Activated CD8-positive, alpha-beta memory T cell treated with anti-CD3 and anti-CD28 coated beads, Interleukin-2, amount 10 ng/mL, durations not matched to agents 7 days and 5 days (primary cell): ENCODE measurements at regions not wholly inside any gene's neighbourhood (a gene's known extent, or its start where the extent isn't known, plus 50 kb on each side); places are given as distances from the start of the nearest gene placed in this dataset.
"Not testable (repeated sequence)": the region's sequence is repeated elsewhere in the genome, so short reads cannot be mapped to it uniquely, and the experiment has no call there.

Experiments
- ATAC-seq: fragments of 150-1000 bp; cut with Tn5 transposase; one replicate; pipeline ENCODE4 v1.10.0; 2021; ENCODE audit warnings: moderate library complexity
- CTCF ChIA-PET: fragments of 350-600 bp; sonication (Branson Sonifier 250); formaldehyde crosslinking; loops from one replicate; lab custom pipeline; 2021; ENCODE audit warnings: antibody characterized with exemption; lab: Charles Lee
- DNase-seq: peaks from one replicate; pipeline ENCODE4 v3.0.0-alpha.2; 2020
- H3K27ac Mint-ChIP-seq: one replicate; pipeline ENCODE4 v1.8.0; 2021; ENCODE audit warnings: mild to moderate bottlenecking, mixed read lengths
- H3K27me3 Mint-ChIP-seq: one replicate; pipeline ENCODE4 v1.8.0; 2021; ENCODE audit warnings: mixed read lengths
- H3K36me3 Mint-ChIP-seq: one replicate; pipeline ENCODE4 v1.8.0; 2021; ENCODE audit warnings: mild to moderate bottlenecking, mixed read lengths
- H3K4me1 Mint-ChIP-seq: one replicate; pipeline ENCODE4 v1.8.0; 2021; ENCODE audit warnings: mixed read lengths
- H3K4me3 Mint-ChIP-seq: one replicate; pipeline ENCODE4 v1.8.0; 2021; ENCODE audit warnings: mild to moderate bottlenecking, moderate library complexity, mixed read lengths
- H3K9me3 Mint-ChIP-seq: one replicate; pipeline ENCODE4 v1.8.0; 2022; ENCODE audit warnings: low read depth, mixed read lengths

DNA sequence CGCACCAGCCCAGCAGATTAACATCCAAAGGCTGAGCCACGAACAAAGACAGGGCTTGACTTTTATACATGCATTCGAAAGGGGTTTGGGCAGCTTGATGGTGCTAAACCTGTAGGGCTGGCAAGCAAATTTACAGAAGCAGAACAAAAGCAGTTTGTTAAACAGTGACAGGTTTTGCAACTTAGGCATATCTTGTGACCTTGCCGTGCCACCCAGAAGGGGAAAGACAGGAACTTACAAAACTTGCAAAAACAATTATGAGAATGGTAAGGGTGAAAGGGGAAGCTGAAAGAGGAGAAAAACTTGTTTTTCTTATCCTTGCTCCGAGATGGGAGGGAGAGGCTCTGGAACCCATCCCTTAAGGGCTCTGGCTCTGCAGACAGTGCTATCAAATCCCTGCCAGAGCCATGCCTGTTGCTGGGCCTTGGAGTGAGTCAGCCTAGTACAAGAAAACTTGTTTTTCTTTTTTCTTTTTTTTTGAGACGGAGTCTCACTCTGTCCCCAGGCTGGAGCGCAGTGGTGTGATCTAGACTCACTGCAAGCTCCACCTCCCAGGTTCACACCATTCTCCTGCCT is 1325.2 kb upstream of the PRR20A start:
- Mint-ChIP-seq H3K27me3 (no peaks in the 10 kb centered on the region), H3K9me3 (peaks cover 7% of the 10 kb centered on the region), H3K36me3 (no peaks in the 10 kb centered on the region), H3K4me3 (no peak overlapping the region), H3K4me1 (no peaks in the 10 kb centered on the region), H3K27ac (no peak overlapping the region)
- ATAC-seq (no peak), DNase-seq (no peak)
- CTCF ChIA-PET, result no interaction called here

- no peak overlapping the region for H3K27ac Mint-ChIP-seq
- peaks cover 8% of the 10 kb centered on the region for H3K9me3 Mint-ChIP-seq
- H3K36me3 Mint-ChIP-seq, result no peaks in the 10 kb centered on the region
- ATAC-seq (no peak), DNase-seq (no peak)
- no peaks in the 10 kb centered on the region for H3K27me3 Mint-ChIP-seq
- H3K4me3 Mint-ChIP-seq, result no peak overlapping the region
- no peaks in the 10 kb centered on the region for H3K4me1 Mint-ChIP-seq
- CTCF ChIA-PET, result no interaction called here
Measured at GRCh38 chr13:55816976-55817601, 1323.6 kb upstream of the PRR20A start.

- DNase-seq (no peak), ATAC-seq (no peak)
- peaks cover 6% of the 10 kb centered on the region for H3K9me3 Mint-ChIP-seq
- CTCF ChIA-PET, result no interaction called here
- no peaks in the 10 kb centered on the region for H3K4me1 Mint-ChIP-seq
- H3K36me3 Mint-ChIP-seq, result no peaks in the 10 kb centered on the region
- no peak overlapping the region for H3K27ac Mint-ChIP-seq
- H3K27me3 Mint-ChIP-seq, result no peaks in the 10 kb centered on the region
- H3K4me3 Mint-ChIP-seq, result no peak overlapping the region
Measured at GRCh38 chr13:55820817-55821216, 1319.9 kb upstream of the PRR20A start.

DNA sequence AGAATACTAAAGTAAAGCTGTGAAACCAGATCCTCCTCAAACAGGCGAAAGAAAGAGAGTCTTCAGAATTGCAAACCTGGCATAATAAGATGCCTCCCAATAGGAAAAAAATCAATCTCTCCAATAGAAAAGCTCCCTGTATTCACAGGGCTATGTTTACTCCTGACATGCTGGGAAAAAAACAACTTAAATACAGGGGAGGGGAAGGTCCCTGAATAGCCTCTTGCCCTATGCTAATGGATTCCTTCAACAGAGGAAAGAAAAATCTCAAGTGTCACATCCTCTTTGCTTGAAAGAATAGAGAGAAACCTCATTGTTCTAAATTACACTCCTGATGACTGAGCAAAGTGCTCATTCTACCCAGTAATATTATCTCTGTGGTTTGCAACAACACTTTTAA is 1271.1 kb upstream of the PRR20A start:
- Mint-ChIP-seq H3K9me3 (peaks cover 9% of the 10 kb centered on the region), H3K36me3 (no peaks in the 10 kb centered on the region), H3K4me1 (no peaks in the 10 kb centered on the region), H3K4me3 (no peak overlapping the region), H3K27me3 (no peaks in the 10 kb centered on the region), H3K27ac (no peak overlapping the region)
- CTCF ChIA-PET, result no interaction called here
- DNase-seq (no peak), ATAC-seq (no peak)

GRCh38 chr13:55887561-55887960 is 1253.2 kb upstream of the PRR20A start:
- no peaks in the 10 kb centered on the region for H3K4me1 Mint-ChIP-seq
- ATAC-seq (no peak), DNase-seq (no peak)
- CTCF ChIA-PET, result no interaction called here
- no peak overlapping the region for H3K27ac Mint-ChIP-seq
- peaks cover 6% of the 10 kb centered on the region for H3K9me3 Mint-ChIP-seq
- no peaks in the 10 kb centered on the region for H3K27me3 Mint-ChIP-seq
- no peaks in the 10 kb centered on the region for H3K36me3 Mint-ChIP-seq
- no peak overlapping the region for H3K4me3 Mint-ChIP-seq

- Mint-ChIP-seq H3K27me3 (no peaks in the 10 kb centered on the region), H3K4me3 (no peak overlapping the region), H3K27ac (no peak overlapping the region), H3K4me1 (no peaks in the 10 kb centered on the region), H3K9me3 (peaks cover 8% of the 10 kb centered on the region), H3K36me3 (no peaks in the 10 kb centered on the region)
- CTCF ChIA-PET, result no interaction called here
- DNase-seq (no peak), ATAC-seq (no peak)
Measured at GRCh38 chr13:55893540-55893939, 1247.2 kb upstream of the PRR20A start.

DNA sequence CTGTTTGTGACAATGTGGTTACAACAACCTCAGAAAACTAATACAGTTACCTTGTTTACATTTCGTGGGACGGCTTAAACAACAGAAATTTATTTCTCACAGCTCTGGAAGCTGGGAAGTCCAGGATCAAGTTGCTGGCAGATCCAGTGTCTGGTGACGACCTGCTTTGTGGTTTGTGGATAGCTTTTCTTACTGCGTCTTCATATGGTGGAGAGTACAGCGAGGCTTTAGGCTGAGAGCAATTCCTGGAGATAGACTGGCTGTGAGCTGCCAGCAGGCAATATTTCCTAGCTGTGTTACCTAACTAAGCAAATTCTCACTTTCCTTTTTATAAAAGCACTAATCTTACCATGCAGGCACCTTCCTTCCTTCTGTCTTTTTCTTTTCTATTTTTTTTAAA is 1203.5 kb upstream of the PRR20A start:
- Mint-ChIP-seq H3K4me1 (no peaks in the 10 kb centered on the region), H3K36me3 (no peaks in the 10 kb centered on the region), H3K27ac (no peak overlapping the region), H3K27me3 (no peaks in the 10 kb centered on the region), H3K9me3 (peaks cover 8% of the 10 kb centered on the region), H3K4me3 (no peak overlapping the region)
- CTCF ChIA-PET, result no interaction called here
- no peak for DNase-seq
- no peak for ATAC-seq

DNA sequence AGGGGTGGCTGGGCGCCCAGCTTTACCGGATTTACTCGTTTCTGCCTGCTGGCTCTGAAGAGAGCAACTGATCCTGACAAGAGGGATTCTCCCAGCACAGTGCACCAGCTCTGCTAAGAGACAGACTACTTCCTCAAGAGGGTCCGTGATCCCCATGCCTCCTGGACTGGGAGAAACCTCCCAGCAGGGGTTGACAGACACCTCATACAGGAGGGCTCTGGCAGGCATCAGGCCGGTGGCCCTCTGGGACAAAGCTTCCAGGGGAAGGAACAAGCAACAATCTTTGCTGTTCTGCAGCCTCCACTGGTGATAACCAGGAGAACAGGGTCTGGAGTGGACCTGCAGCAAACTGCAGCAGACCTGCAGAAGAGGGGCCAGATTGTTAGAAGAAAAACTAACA is 1192.5 kb upstream of the PRR20A start:
- ATAC-seq, result no peak
- CTCF ChIA-PET, result no interaction called here
- no peak overlapping the region for H3K27ac Mint-ChIP-seq

DNA sequence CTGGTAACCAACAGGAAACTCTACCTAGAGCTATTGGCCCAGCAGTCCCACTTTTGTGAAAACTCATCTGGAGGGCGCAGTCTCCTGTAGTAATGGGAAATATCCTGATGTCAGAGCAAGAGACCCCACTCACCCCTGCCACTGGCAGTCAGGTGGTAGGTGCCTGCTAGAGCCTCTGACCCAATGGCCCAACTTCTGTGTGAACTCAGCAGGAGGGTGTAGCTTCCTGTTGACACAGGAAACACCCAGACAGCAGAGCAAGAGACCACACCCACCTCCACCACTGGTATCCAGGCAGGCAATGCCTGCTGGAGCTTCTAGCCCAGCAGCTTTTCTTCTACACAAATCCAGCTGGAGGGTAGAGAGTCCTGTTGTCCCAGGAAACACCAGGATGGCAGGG is 1176.8 kb upstream of the PRR20A start:
- H3K4me3 Mint-ChIP-seq, result no peak overlapping the region
- CTCF ChIA-PET, result no interaction called here

More for the DNA sequence above, 1192.5 kb upstream of the PRR20A start:
- Mint-ChIP-seq H3K36me3 (no peaks in the 10 kb centered on the region), H3K4me1 (no peaks in the 10 kb centered on the region), H3K9me3 (peaks cover 10% of the 10 kb centered on the region), H3K4me3 (no peak overlapping the region), H3K27me3 (no peaks in the 10 kb centered on the region)
- no peak for DNase-seq

DNA sequence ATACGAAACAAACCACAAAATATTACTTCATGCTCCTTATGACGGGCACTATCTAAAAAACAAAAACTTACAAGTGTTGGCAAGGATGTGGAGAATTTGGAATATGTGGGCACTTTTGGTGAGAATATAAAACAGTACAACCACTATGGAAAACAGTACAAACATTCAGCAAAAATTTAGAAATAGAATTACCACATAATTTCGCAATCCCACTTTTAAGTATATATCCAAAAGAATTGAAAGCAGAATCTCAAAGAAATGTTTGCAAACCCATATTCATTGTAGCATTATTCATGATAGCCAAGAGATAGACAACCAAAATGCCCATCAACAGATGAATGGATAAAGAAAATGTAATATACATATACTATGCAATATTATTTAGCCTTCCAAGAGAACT is 1173.7 kb upstream of the PRR20A start:
- Mint-ChIP-seq H3K27me3 (no peaks in the 10 kb centered on the region), H3K4me3 (no peak overlapping the region), H3K4me1 (no peaks in the 10 kb centered on the region), H3K9me3 (peaks cover 14% of the 10 kb centered on the region), H3K27ac (no peak overlapping the region), H3K36me3 (no peaks in the 10 kb centered on the region)
- DNase-seq (no peak), ATAC-seq (no peak)
- CTCF ChIA-PET, result no interaction called here

More for the DNA sequence above, 1176.8 kb upstream of the PRR20A start:
- no peaks in the 10 kb centered on the region for H3K36me3 Mint-ChIP-seq
- no peak for DNase-seq
- no peak for ATAC-seq
- H3K27ac Mint-ChIP-seq, result no peak overlapping the region
- H3K27me3 Mint-ChIP-seq, result no peaks in the 10 kb centered on the region
- H3K4me1 Mint-ChIP-seq, result no peaks in the 10 kb centered on the region
- H3K9me3 Mint-ChIP-seq, result peaks cover 18% of the 10 kb centered on the region

DNA sequence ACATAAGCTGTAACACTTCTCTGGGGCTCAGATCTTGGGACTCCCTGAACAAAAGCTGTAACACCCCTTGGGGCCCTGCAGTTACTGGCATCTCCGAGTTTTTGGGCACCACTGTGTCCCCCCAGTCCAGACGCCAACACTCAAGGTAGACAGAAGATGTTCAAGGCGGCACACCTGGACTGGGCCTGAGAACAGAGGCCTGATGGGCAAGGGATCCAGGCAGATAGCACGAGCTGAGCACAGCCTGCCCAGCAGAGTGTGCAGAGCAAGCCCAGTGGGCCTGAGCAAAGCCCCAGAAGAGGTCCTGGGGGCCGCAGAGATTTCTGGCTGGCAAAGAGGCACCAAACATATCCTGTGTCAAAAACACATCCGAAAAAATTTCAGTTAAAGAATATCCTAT is 1163.3 kb upstream of the PRR20A start:
- H3K36me3 Mint-ChIP-seq, result no peaks in the 10 kb centered on the region
- H3K9me3 Mint-ChIP-seq, result peaks cover 9% of the 10 kb centered on the region
- no peak overlapping the region for H3K4me3 Mint-ChIP-seq
- no peaks in the 10 kb centered on the region for H3K27me3 Mint-ChIP-seq
- DNase-seq (no peak), ATAC-seq (no peak)
- no peak overlapping the region for H3K27ac Mint-ChIP-seq
- CTCF ChIA-PET, result no interaction called here
- H3K4me1 Mint-ChIP-seq, result no peaks in the 10 kb centered on the region

- Mint-ChIP-seq H3K27ac (no peak overlapping the region), H3K9me3 (peaks cover 3% of the 10 kb centered on the region), H3K4me3 (no peak overlapping the region), H3K36me3 (no peaks in the 10 kb centered on the region), H3K4me1 (no peaks in the 10 kb centered on the region), H3K27me3 (no peaks in the 10 kb centered on the region)
- ATAC-seq, result no peak
- DNase-seq, result no peak
- CTCF ChIA-PET, result no interaction called here
Measured at GRCh38 chr13:55981381-55981780, 1159.3 kb upstream of the PRR20A start.

DNA sequence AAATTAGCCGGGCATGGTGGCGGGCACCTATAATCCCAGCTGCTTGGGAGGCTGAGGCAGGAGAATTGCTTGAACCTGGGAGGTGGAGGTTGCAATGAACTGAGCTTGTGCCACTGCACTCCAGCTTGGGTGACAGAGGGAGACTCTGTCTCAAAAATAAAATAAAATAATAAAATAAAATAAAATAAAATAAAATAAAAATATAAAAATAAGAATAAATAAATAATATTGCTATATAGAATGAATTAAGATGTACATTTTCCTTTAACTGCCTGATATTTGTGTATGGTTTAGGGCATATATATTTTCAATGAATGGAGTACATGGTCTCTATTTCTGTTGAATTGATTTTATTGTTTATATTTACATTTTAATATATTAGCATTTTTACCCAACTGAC is 1156.7 kb upstream of the PRR20A start:
- H3K4me3 Mint-ChIP-seq, H3K9me3 Mint-ChIP-seq, H3K4me1 Mint-ChIP-seq, DNase-seq, CTCF ChIA-PET, H3K27me3 Mint-ChIP-seq, H3K27ac Mint-ChIP-seq, ATAC-seq, H3K36me3 Mint-ChIP-seq: not testable (repeated sequence)

DNA sequence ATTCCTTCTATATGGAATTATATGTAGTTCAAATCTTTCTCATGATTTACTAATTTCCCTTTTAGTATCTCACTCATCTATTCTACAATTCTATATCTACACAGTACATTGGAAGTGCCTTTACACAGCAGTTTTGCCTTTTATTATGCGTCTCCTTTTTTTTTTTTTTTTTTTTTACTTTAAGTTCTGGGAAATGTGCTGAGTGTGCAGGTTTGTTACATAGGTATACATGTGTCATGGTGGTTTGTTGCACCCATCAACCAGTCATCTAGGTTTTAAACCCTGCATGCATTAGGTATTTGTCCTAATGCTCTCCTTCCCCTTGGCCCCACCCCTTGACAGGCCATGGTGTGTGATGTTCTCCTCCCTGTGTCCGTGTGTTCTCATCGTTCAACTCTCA is 1150.1 kb upstream of the PRR20A start:
- Mint-ChIP-seq H3K4me1 (no peaks in the 10 kb centered on the region), H3K27me3 (no peaks in the 10 kb centered on the region), H3K4me3 (no peak overlapping the region), H3K36me3 (no peaks in the 10 kb centered on the region), H3K27ac (no peak overlapping the region), H3K9me3 (peaks cover 5% of the 10 kb centered on the region)
- no peak for ATAC-seq
- no peak for DNase-seq
- CTCF ChIA-PET, result no interaction called here
